Right forelimb (tissue), 1 donor: ENCODE measurements at regions not wholly inside any gene's neighbourhood (a gene's known extent, or its start where the extent isn't known, plus 50 kb on each side); places are given as distances from the start of the nearest gene placed in this dataset.
"Not testable (repeated sequence)": the region's sequence is repeated elsewhere in the genome, so short reads cannot be mapped to it uniquely, and the experiment has no call there.

Experiments used
- DNase-seq: peaks from one replicate; pipeline ENCODE4 v3.0.0-alpha.2; 2018

GRCh38 chr13:111625526-111626315 is 305.3 kb downstream of the TEX29 start:
- no peak for DNase-seq

GRCh38 chr13:111626371-111627305 is 306.2 kb downstream of the TEX29 start:
- DNase-seq: no peak

- no peak for DNase-seq
Observed at GRCh38 chr13:111627596-111627995, 307.2 kb downstream of the TEX29 start.

GRCh38 chr13:111629016-111629415 is 308.6 kb downstream of the TEX29 start:
- DNase-seq: no peak

- no peak for DNase-seq
Observed at GRCh38 chr13:111629457-111629856, 309.0 kb downstream of the TEX29 start.

GRCh38 chr13:111629926-111630325 is 309.5 kb downstream of the TEX29 start:
- no peak for DNase-seq

DNA sequence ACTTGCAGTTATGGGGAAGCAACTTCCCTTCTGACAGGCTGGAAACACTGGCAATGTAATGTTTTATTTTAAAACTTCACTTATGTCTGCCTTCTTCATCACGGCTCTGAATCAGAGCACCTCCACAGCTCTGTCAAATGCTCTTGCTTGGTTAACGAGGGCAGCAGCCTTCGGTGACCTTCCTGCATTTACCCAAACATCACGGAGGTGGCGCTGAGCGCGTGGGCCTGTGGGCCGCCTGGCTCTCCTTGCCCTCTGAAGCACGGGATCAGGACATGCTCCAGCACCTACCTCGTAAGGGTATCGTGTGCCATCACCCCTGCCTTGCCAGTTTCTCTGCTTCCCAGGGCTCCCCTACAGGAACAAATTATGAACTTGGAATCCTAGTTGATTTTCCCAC is 310.0 kb downstream of the TEX29 start:
- no peak for DNase-seq

GRCh38 chr13:111631271-111631670 is 310.8 kb downstream of the TEX29 start:
- not testable (repeated sequence) for DNase-seq

DNA sequence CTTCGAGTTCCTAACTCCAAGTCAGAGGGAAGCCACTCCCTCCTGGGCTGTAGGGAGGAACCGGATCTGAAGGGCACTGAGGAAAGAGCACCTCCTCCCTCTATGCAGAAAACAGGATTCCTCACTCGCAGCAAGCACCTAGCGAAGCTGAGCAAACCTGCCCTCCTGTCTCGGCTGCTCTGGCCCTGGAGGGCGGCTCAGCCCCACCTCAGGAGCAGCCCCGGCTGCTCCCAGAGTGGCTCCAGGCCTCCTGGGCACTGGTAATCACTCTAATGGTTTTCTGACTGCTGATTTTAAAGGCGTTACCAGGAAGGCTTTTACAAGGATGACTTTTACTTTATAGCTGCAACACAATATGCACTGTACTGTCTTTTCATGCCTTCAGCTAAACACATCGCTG is 312.5 kb downstream of the TEX29 start:
- no peak for DNase-seq

- no peak for DNase-seq
Observed at GRCh38 chr13:111633401-111633800, 313.0 kb downstream of the TEX29 start.

DNA sequence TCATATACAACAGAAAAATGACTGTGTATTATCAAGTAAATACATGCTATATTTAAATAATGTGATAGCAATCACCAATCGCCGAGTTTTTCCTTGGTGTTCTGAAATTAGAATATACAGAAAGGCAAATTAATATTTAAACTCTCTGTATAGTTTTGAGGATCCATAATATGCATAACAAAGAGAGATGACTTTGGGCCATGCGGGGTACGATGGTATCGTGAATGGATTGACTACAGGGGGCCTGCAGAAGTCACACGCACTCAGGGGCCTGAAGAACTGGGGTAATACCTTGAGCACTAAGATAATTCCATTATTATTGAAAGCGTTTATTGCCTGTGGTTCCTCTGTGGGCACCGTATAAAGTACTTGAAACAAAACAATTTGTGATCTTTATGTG is 314.0 kb downstream of the TEX29 start:
- no peak for DNase-seq

DNA sequence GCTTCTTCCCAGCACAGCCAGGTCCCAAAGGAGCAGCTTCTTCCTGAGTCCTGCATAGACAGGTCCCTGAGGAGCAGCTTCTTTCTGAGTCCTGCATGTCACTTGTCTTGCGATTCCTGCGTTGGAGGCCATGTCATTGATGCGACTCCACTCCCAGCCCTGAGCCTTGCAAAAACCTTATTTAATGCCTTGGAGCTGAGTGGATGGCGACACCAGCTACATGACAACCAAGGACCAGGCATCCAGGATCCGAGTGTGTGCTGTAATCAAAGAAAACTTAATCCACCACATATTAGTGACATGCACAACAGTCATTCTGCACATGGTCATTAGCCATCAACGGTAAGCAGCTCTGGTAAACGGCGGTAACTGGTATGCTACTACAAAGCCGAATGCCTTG is 315.8 kb downstream of the TEX29 start:
- DNase-seq: no peak

- DNase-seq: no peak
Observed at GRCh38 chr13:111636804-111637203, 316.4 kb downstream of the TEX29 start.

GRCh38 chr13:111637365-111637764 is 316.9 kb downstream of the TEX29 start:
- no peak for DNase-seq

DNA sequence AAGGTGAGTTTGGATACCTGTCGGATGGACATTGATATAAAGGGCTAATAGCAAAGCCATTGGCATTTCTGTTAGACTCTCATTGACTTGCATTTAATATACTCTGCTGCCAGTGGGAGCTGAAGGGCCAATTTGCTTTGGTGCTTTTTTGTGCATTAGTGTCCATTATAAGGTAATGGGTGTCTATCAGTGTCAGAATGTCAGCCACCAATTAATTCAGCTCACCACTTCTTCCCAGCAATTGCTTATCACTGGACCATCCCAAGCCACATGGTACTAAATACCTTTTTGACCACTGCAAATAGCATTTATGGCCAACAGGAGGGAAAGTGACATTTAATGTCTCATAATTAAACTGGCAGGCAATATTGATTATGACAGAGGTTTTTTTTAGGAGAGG is 317.8 kb downstream of the TEX29 start:
- no peak for DNase-seq

GRCh38 chr13:111639196-111639705 is 318.8 kb downstream of the TEX29 start:
- no peak for DNase-seq

DNA sequence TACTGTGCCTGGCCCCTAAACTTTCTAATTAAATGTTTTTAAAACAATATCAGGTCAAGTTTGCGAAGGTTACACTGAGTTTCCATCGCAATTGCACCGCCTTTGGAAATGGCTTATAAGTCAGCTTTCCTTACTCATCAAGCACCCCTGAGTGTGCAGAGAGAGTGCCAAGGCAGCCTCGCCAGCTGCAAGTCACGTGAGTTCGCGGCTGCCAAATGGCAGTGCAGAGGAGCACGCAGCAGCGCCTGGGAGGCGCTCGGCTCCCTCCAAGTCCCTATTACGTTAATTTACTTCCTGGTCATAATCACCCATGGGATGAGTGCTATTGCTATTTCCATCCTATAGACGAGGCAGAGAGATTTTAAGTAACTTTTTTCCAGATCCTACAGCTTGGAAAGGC is 319.6 kb downstream of the TEX29 start:
- peak; percentile 67 for DNase-seq

DNA sequence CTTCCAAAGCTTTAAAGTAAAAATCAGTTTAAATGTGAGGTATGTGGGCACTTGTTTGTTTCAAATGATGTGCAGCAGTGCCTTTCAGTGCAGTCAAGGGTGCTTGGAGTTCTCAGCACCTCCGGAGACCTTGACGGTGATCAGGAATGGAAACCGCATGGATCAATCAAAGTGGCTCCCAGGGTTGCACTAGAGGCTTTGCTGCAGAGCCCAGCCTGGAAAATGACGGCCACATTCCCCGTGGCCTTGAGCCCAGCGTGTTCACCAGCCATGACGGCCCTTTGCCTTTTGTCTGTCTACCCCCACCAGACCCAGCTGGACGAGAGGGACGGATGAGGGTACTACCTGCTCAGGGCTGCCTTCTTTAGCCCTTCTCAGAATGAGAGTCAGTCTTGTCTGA is 320.0 kb downstream of the TEX29 start:
- DNase-seq: no peak

DNA sequence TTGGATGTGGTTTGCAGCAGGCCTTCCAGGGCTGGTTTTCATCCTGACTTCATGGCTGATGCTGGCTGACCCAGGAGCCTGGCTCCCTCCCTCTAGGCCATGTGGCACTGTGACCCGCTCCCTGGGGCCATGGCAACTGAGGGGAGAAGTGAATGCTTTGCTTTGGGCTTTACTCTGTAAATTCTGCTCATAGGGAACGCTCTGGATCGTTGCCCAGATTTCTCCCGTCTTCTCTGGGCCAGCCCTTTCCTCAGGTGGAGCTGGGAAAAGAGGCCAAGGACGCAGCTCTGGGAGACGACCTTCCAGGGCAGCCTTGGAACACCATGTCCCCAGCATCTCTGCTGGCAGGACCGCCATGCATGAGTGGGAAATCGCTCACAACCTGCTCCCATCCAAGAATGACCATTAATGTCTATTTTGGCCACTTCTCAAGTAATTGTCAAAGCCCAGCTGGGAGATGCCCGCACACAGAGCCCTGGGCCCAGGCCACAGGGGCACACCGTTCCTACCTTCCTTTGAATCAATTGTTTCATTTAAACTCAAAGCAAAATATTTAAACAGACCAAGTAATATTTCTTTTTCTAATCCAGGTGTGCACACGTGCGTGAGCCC is 321.8 kb downstream of the TEX29 start:
- DNase-seq: no peak

- no peak for DNase-seq
Observed at GRCh38 chr13:111644750-111645149, 324.3 kb downstream of the TEX29 start.

DNA sequence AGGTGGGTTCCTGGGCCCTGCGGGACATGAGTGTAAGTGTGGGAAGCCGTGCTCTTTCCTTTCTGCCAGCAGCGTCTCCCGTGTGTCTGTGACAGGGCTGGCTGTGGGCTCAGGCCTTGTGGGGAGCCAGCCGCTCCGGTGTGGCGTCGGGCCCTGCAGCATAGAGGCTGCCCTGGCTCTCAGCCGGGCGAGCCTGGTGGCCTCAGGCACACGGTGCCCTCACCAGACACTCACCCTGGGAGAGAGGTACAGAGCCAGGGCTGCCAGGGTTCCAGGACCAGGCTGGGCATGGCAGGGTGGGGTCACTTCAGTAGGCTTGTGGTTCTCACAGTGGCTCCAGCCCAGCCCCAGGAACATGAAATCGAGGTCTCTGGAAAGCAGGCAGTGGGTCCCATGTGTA is 324.8 kb downstream of the TEX29 start:
- no peak for DNase-seq

- no peak for DNase-seq
Observed at GRCh38 chr13:111645598-111646455, 325.4 kb downstream of the TEX29 start.
